ENCODE measurements at regions not wholly inside any gene's neighbourhood (a gene's known extent, or its start where the extent isn't known, plus 50 kb on each side); places are given as distances from the start of the nearest gene placed in this dataset.

- Histone ChIP-seq H3K4me1 (no peaks in the 10 kb centered on the region), H3K27me3 (no peaks in the 10 kb centered on the region), H3K36me3 (no peaks in the 10 kb centered on the region), H3K27ac (no peak overlapping the region), H3K4me3 (no peak overlapping the region), H3K9me3 (no peaks in the 10 kb centered on the region)
- DNase-seq (no peak), ATAC-seq (no peak)
- no peak for TF ChIP-seq CTCF (IDR thresholded peaks at IDR 0.05)
- intact Hi-C loops (cut with DNase I) = no loop called here
Observed at GRCh38 chr2:52704251-52704650, 1063.4 kb upstream of the CHAC2 start.

- ATAC-seq (no peak), DNase-seq (no peak)
- H3K4me1 ChIP-seq = no peaks in the 10 kb centered on the region
- H3K36me3 ChIP-seq = no peaks in the 10 kb centered on the region
- H3K27me3 ChIP-seq = no peaks in the 10 kb centered on the region
- no peak overlapping the region for H3K27ac ChIP-seq
- H3K9me3 ChIP-seq = no peaks in the 10 kb centered on the region
- H3K4me3 ChIP-seq = no peak overlapping the region
- 85 to 88% methylated on average over 4 of the region's 4 CpGs for WGBS, 2 donors
- no peak for TF ChIP-seq CTCF (IDR thresholded peaks at IDR 0.05)
- intact Hi-C loops (cut with DNase I) = no loop called here
Observed at GRCh38 chr2:52703004-52703403, 1064.6 kb upstream of the CHAC2 start.

- Histone ChIP-seq H3K9me3 (no peaks in the 10 kb centered on the region), H3K4me3 (no peak overlapping the region), H3K27me3 (no peaks in the 10 kb centered on the region), H3K27ac (no peak overlapping the region), H3K4me1 (no peaks in the 10 kb centered on the region), H3K36me3 (no peaks in the 10 kb centered on the region)
- intact Hi-C loops (cut with DNase I) = no loop called here
- 43 to 47% methylated on average over 3 of the region's 3 CpGs for WGBS, 2 donors
- ATAC-seq (no peak), DNase-seq (no peak)
- TF ChIP-seq CTCF (IDR thresholded peaks at IDR 0.05) = no peak
Observed at GRCh38 chr2:52698408-52698807, 1069.2 kb upstream of the CHAC2 start.

GRCh38 chr2:52697690-52698089, 1069.9 kb upstream of the CHAC2 start:
- DNase-seq (no peak), ATAC-seq (no peak)
- H3K9me3 ChIP-seq = no peaks in the 10 kb centered on the region
- no peaks in the 10 kb centered on the region for H3K36me3 ChIP-seq
- no peak overlapping the region for H3K4me3 ChIP-seq
- no peaks in the 10 kb centered on the region for H3K4me1 ChIP-seq
- WGBS, 2 donors = 93 to 94% methylated on average over 4 of the region's 4 CpGs
- intact Hi-C loops (cut with DNase I) = no loop called here
- no peak overlapping the region for H3K27ac ChIP-seq
- no peaks in the 10 kb centered on the region for H3K27me3 ChIP-seq
- no peak for TF ChIP-seq CTCF (IDR thresholded peaks at IDR 0.05)

GRCh38 chr2:52695731-52696130, 1071.9 kb upstream of the CHAC2 start:
- Histone ChIP-seq H3K4me1 (no peaks in the 10 kb centered on the region), H3K27me3 (no peaks in the 10 kb centered on the region), H3K36me3 (no peaks in the 10 kb centered on the region), H3K27ac (no peak overlapping the region), H3K9me3 (no peaks in the 10 kb centered on the region), H3K4me3 (no peak overlapping the region)
- intact Hi-C loops (cut with DNase I) = no loop called here
- ATAC-seq (no peak), DNase-seq (no peak)
- TF ChIP-seq CTCF (IDR thresholded peaks at IDR 0.05) = no peak
- WGBS, 2 donors = 74 to 76% methylated on average over 3 of the region's 3 CpGs
